ENCODE measurements at regions not wholly inside any gene's neighbourhood (a gene's known extent, or its start where the extent isn't known, plus 50 kb on each side); places are given as distances from the start of the nearest gene placed in this dataset.
"Not testable (repeated sequence)": the region's sequence is repeated elsewhere in the genome, so short reads cannot be mapped to it uniquely, and the experiment has no call there.

DNA sequence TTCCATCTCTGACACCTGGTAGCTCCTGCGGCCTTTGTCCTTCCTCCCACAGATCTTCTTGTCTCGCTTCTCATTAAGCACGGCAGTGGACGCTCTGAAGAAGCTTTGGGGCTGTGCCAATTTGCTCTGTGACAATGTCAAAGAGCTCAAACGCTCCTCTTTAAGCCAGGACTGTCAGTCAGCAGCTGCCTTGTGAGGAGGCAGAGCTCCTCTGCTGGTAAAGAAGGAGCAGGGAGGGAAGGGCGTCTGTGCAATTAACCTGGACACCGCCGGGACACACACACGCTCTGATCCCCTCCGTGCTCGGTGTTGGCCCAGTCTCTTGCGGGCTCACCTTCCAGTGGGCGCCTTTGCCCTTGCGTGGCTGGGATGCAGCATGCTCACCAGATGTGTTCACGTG is 373.9 kb downstream of the BRD1 start:
- H3K27ac ChIP-seq (ENCODE audit: low read depth), result no peak overlapping the region
- peaks cover 22% of the 10 kb centered on the region for H3K27me3 Mint-ChIP-seq (ENCODE audit: insufficient read depth, low read depth, poor library complexity)
- no peak overlapping the region for H3K4me2 ChIP-seq
- H3K4me3 ChIP-seq, result no peak overlapping the region
- no peaks in the 10 kb centered on the region for H3K9me2 ChIP-seq (ENCODE audit: insufficient read depth)
- H3K4me1 Mint-ChIP-seq, result peaks cover 32% of the 10 kb centered on the region
- no peak overlapping the region for H2AFZ ChIP-seq
- H3K9me3 Mint-ChIP-seq, result no peaks in the 10 kb centered on the region
- no peaks in the 10 kb centered on the region for H4K20me1 ChIP-seq (replicated peaks; ENCODE audit: insufficient read depth)
- DNase-seq (ENCODE audit: low spot score) (no peak), ATAC-seq (no peak)
- H3K4me3 Mint-ChIP-seq, result no peak overlapping the region
- H3K27me3 ChIP-seq (ENCODE audit: insufficient read depth), result no peaks in the 10 kb centered on the region
- no peaks in the 10 kb centered on the region for H3K36me3 ChIP-seq (ENCODE audit: insufficient read depth)
- H3K79me2 ChIP-seq (replicated peaks; ENCODE audit: insufficient read depth), result no peaks in the 10 kb centered on the region
- H3K27ac Mint-ChIP-seq, result no peak overlapping the region
- H3K36me3 Mint-ChIP-seq (ENCODE audit: low read depth), result no peaks in the 10 kb centered on the region
- no peaks in the 10 kb centered on the region for H3K4me1 ChIP-seq (ENCODE audit: insufficient read depth)
- TF ChIP-seq CREB1 (CRISPR knock-in tag; IDR thresholded peaks at IDR 0.05; ENCODE audit: low read depth), result no peak
- TF ChIP-seq EZH2phosphoT487 (IDR thresholded peaks at IDR 0.05; ENCODE audit: unreplicated experiment), result no peak
- no peak for TF ChIP-seq EZH2 (IDR thresholded peaks at IDR 0.05; ENCODE audit: low read depth, unreplicated experiment)
- TF ChIP-seq STAT1 (IDR thresholded peaks at IDR 0.05; ENCODE audit: unreplicated experiment), result no peak
- TF ChIP-seq POLR2AphosphoS5 (IDR thresholded peaks at IDR 0.05; ENCODE audit: low read depth), result no peak
- TF ChIP-seq JUNB (IDR thresholded peaks at IDR 0.05; ENCODE audit: unreplicated experiment), result no peak
- no peak for TF ChIP-seq REST (IDR thresholded peaks at IDR 0.05; ENCODE audit: unreplicated experiment)
- TF ChIP-seq, protein P1, sequence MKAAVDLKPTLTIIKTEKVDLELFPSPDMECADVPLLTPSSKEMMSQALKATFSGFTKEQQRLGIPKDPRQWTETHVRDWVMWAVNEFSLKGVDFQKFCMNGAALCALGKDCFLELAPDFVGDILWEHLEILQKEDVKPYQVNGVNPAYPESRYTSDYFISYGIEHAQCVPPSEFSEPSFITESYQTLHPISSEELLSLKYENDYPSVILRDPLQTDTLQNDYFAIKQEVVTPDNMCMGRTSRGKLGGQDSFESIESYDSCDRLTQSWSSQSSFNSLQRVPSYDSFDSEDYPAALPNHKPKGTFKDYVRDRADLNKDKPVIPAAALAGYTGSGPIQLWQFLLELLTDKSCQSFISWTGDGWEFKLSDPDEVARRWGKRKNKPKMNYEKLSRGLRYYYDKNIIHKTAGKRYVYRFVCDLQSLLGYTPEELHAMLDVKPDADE (IDR thresholded peaks at IDR 0.05), result no peak
- no peak for TF ChIP-seq CTCF (conservative IDR thresholded peaks at IDR 0.05; ENCODE audit: low read depth in 2 of 2)
- TF ChIP-seq NANOG (IDR thresholded peaks at IDR 0.05; ENCODE audit: borderline replicate concordance), result no peak
- TF ChIP-seq ZNF114 (CRISPR knock-in tag; IDR thresholded peaks at IDR 0.05), result no peak
- no peak for TF ChIP-seq ZNF331 (CRISPR knock-in tag; IDR thresholded peaks at IDR 0.05; ENCODE audit: low read depth)
- no peaks in the 10 kb centered on the region for H3F3A ChIP-seq (replicated peaks; ENCODE audit: low read depth)

DNA sequence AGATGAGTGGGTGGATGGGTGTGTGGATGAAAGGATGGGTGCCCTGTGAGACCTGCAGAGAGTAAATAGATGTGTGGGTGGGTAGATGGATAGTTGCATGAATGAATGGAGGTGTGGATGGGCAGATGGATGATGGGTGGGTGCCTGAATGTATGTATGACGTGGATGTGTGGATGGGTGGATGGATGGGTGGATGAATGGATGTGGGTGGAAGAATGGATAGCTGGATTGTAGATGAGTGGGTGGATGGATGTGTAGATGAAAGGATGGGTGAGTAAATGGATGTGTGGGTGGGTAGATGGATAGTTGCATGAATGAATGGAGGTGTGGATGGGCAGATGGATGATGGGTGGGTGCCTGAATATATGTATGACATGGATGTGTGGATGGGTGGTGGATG is 374.7 kb downstream of the BRD1 start:
- ATAC-seq; H3K79me2 ChIP-seq (replicated peaks; ENCODE audit: insufficient read depth); H3K9me3 Mint-ChIP-seq; H2AFZ ChIP-seq; H3K36me3 Mint-ChIP-seq (ENCODE audit: low read depth); H3K4me3 ChIP-seq; H3K27me3 ChIP-seq (ENCODE audit: insufficient read depth); DNase-seq (ENCODE audit: low spot score); H3K27ac ChIP-seq (ENCODE audit: low read depth); H3K27ac Mint-ChIP-seq; H3F3A ChIP-seq (replicated peaks; ENCODE audit: low read depth); H3K9me2 ChIP-seq (ENCODE audit: insufficient read depth); H4K20me1 ChIP-seq (replicated peaks; ENCODE audit: insufficient read depth); H3K4me2 ChIP-seq; H3K4me1 ChIP-seq (ENCODE audit: insufficient read depth); H3K36me3 ChIP-seq (ENCODE audit: insufficient read depth); H3K4me3 Mint-ChIP-seq: not testable (repeated sequence)
- Mint-ChIP-seq H3K4me1 (peaks cover 33% of the 10 kb centered on the region), H3K27me3 (ENCODE audit: insufficient read depth, low read depth, poor library complexity) (peaks cover 24% of the 10 kb centered on the region)

All from GM23338 (cell line).